ENCODE measurements at regions not wholly inside any gene's neighbourhood (a gene's known extent, or its start where the extent isn't known, plus 50 kb on each side); places are given as distances from the start of the nearest gene placed in this dataset.

- no peak for FAIRE-seq
- no peaks in the 10 kb centered on the region for H3K36me3 ChIP-seq (ENCODE audit: control insufficient read depth in 2 of 4, insufficient read depth in 4 of 4, low read length in 3 of 4)
- POLR2A ChIA-PET (ENCODE audit: partially characterized antibody): no interaction called here
- TF ChIP-seq TCF12 (IDR thresholded peaks at IDR 0.05; ENCODE audit: low read depth, low read length) (no peak), ZNF274 (IDR thresholded peaks at IDR 0.05; ENCODE audit: borderline replicate concordance, extremely low read depth, low read length) (no peak)
Observed at GRCh38 chr6:169940481-169941271, 189.3 kb downstream of the ERMARD start.

More at GRCh38 chr6:169940481-169941271, 189.3 kb downstream of the ERMARD start:
- DNase-seq (ENCODE audit: low read depth in 1 of 2, low spot score in 2 of 2): no peak
- no peak overlapping the region for H3K14ac ChIP-seq (ENCODE audit: insufficient read length)
- H2BK12ac ChIP-seq (ENCODE audit: low read depth, low read length): no peak overlapping the region
- no peak overlapping the region for H2BK5ac ChIP-seq (ENCODE audit: low read depth, low read length)
- H4K20me1 ChIP-seq (replicated peaks in 1 of 2; ENCODE audit: control insufficient read depth in 1 of 2, insufficient read depth in 2 of 2, low read length in 2 of 2): peaks cover 0 to 2% of the 10 kb centered on the region in 2 experiments
- no peak overlapping the region for H3K9ac ChIP-seq (replicated peaks in 1 of 4; ENCODE audit: extremely low read depth in 1 of 4, low read depth in 3 of 4, low read length in 3 of 4)
- H3K79me1 ChIP-seq (ENCODE audit: low read depth, low read length): no peaks in the 10 kb centered on the region
- no peak overlapping the region for H3K4me2 ChIP-seq (ENCODE audit: insufficient read depth in 1 of 2, low read depth in 2 of 2, low read length in 2 of 2)
- H3K23ac ChIP-seq (ENCODE audit: insufficient read length): no peak overlapping the region
- H3K4me3 ChIP-seq (ENCODE audit: extremely low read depth in 1 of 4, insufficient read depth in 2 of 4, low read depth in 3 of 4, low read length in 4 of 4): no peak overlapping the region
- H3K27me3 ChIP-seq (replicated peaks in 1 of 4; ENCODE audit: control insufficient read depth in 3 of 4, extremely low read depth in 1 of 4, insufficient read depth in 3 of 4, low read length in 3 of 4): peaks cover 0 to 26% (median 9%) of the 10 kb centered on the region in 4 experiments; a peak in 6 of 7 replicates
- no peak overlapping the region; the same call in 1 of the 2 replicates for H4K8ac ChIP-seq (ENCODE audit: extremely low read depth, insufficient read depth, low read length)
- peaks cover 0 to 8% (median 4%) of the 10 kb centered on the region in 4 experiments; a peak in 4 of 7 replicates for H3K4me1 ChIP-seq (replicated peaks in 1 of 4; ENCODE audit: control insufficient read depth in 3 of 4, insufficient read depth in 4 of 4, low read length in 3 of 4)
- no peak overlapping the region for H4K5ac ChIP-seq (ENCODE audit: insufficient read length, low read depth, low read length)
- no peak overlapping the region for H2BK15ac ChIP-seq (ENCODE audit: low read length)
- no peak overlapping the region for H3K18ac ChIP-seq (ENCODE audit: extremely low read depth, low read length)
- H3K79me2 ChIP-seq (ENCODE audit: control insufficient read depth in 1 of 2, insufficient read depth in 2 of 2, low read length in 2 of 2): no peaks in the 10 kb centered on the region
- no peak overlapping the region for H2BK120ac ChIP-seq (replicated peaks; ENCODE audit: low read depth, low read length)
- no peak overlapping the region for H2BK20ac ChIP-seq (ENCODE audit: low read length)
- no peaks in the 10 kb centered on the region for H3K23me2 ChIP-seq (ENCODE audit: low read depth, low read length)
- WGBS, 2 experiments (ENCODE audit: extremely low coverage in 1 of 2, insufficient coverage in 1 of 2, insufficient read length in 1 of 2, insufficient replicate concordance in 2 of 2, low coverage in 1 of 2, low lambda C conversion rate in 2 of 2, missing lambda C conversion rate in 1 of 2): 92% methylated on average over 22 of the region's 26 CpGs; no CpG with 5 or more reads in 1 of the 2 experiments
- no peak overlapping the region for H3K4ac ChIP-seq (replicated peaks; ENCODE audit: insufficient read length, low read depth, low read length)
- H3K56ac ChIP-seq (replicated peaks; ENCODE audit: insufficient read length, low read depth, low read length): no peak overlapping the region
- CTCF ChIA-PET (ENCODE audit: partially characterized antibody): interaction anchor here (0.7 to 2.9 kb wide), 4 partner anchors 10 to 96 kb away, joined by 3 to 9 read pairs (median 4); no protein-coding TSS in a partner anchor
- no peak overlapping the region for H2AFZ ChIP-seq (ENCODE audit: low read length)
- H4K91ac ChIP-seq (replicated peaks; ENCODE audit: insufficient read length, low read length): no peak overlapping the region
- H2AK5ac ChIP-seq (ENCODE audit: low read depth, low read length): no peak overlapping the region
- 0 out of 4 replicates have a peak, but pooled peaks cover 0 to 3% of the 10 kb centered on the region in 2 experiments for H3K9me3 ChIP-seq (ENCODE audit: insufficient read depth in 2 of 2, low read depth in 1 of 2, low read length in 1 of 2)
- H3K27ac ChIP-seq (ENCODE audit: low read depth, low read length): no peak overlapping the region

Data from H1 (cell line).